Liver (tissue), 8 donors: ENCODE measurements at regions not wholly inside any gene's neighbourhood (a gene's known extent, or its start where the extent isn't known, plus 50 kb on each side); places are given as distances from the start of the nearest gene placed in this dataset.

ENCODE experiments used
- DNase-seq: peaks from one replicate; pipeline ENCODE4 v3.0.0-alpha.2; 2017; ENCODE audit warnings: low spot score
- H3K27ac ChIP-seq, 2 donors: one replicate each; pipeline ENCODE4 v1.7.0; 2013; ENCODE audit warnings: inconsistent platforms in 2 of 2, low read length in 2 of 2, control low read depth in 1 of 2, low read depth in 1 of 2, mild to moderate bottlenecking in 1 of 2
- H3K27me3 ChIP-seq, 4 donors: one replicate each; pipeline versions ENCODE4 v1.6.1 to v1.7.0; 2013; ENCODE audit warnings: low read length in 3 of 4, inconsistent platforms in 1 of 4, mild to moderate bottlenecking in 1 of 4, moderate library complexity in 1 of 4; ENCODE audit not compliant: control insufficient read depth in 4 of 4, insufficient read depth in 4 of 4
- H3K36me3 ChIP-seq, 4 donors: one replicate each; pipeline versions ENCODE4 v1.6.1 to v1.7.0; 2013; ENCODE audit warnings: low read length in 3 of 4, mild to moderate bottlenecking in 3 of 4, low read depth in 1 of 4, moderate library complexity in 1 of 4; ENCODE audit not compliant: control insufficient read depth in 4 of 4, insufficient read depth in 3 of 4
- H3K4me1 ChIP-seq, 4 donors: one replicate each; pipeline versions ENCODE4 v1.6.1 to v1.7.0; 2013; ENCODE audit warnings: low read length in 3 of 4, mild to moderate bottlenecking in 3 of 4, moderate library complexity in 1 of 4; ENCODE audit not compliant: control insufficient read depth in 4 of 4, insufficient read depth in 4 of 4
- H3K4me3 ChIP-seq, 3 donors: one replicate each; pipeline versions ENCODE4 v1.6.1 to v1.7.0; 2013; ENCODE audit warnings: low read length in 3 of 3, control low read depth in 1 of 3, low read depth in 1 of 3, mild to moderate bottlenecking in 1 of 3
- H3K9ac ChIP-seq, 2 donors: one replicate each; pipeline ENCODE4 v1.7.0; 2013; ENCODE audit warnings: low read length in 2 of 2, mild to moderate bottlenecking in 2 of 2, moderate library complexity in 2 of 2, control low read depth in 1 of 2, low read depth in 1 of 2
- H3K9me3 ChIP-seq, 4 donors: one replicate each; pipeline versions ENCODE4 v1.6.1 to v1.7.0; 2013; ENCODE audit warnings: low read length in 3 of 4; ENCODE audit not compliant: control insufficient read depth in 4 of 4
- EGR1 ChIP-seq, 2 donors: IDR thresholded peaks; 2 replicates each; pipeline ENCODE4 v1.6.1; 2016 to 2018; ENCODE audit warnings: antibody characterized with exemption in 2 of 2, low read depth in 2 of 2
- FOXA1 ChIP-seq: IDR thresholded peaks from 2 replicates; pipeline ENCODE4 v1.6.1; 2016; ENCODE audit warnings: antibody characterized with exemption
- FOXA2 ChIP-seq: IDR thresholded peaks from 2 replicates; pipeline ENCODE4 v1.6.1; 2016; ENCODE audit warnings: antibody characterized with exemption
- HNF4A ChIP-seq, 2 donors: conservative IDR thresholded peaks; 2 replicates each; pipeline ENCODE4 v1.6.1; 2016; ENCODE audit warnings: antibody characterized with exemption in 2 of 2, mild to moderate bottlenecking in 2 of 2
- HNF4G ChIP-seq: IDR thresholded peaks from 2 replicates; pipeline ENCODE4 v1.6.1; 2016; ENCODE audit warnings: antibody characterized with exemption
- JUND ChIP-seq, 2 donors: IDR thresholded peaks; 2 replicates each; pipeline ENCODE4 v1.6.1; 2016; ENCODE audit warnings: antibody characterized with exemption in 2 of 2
- NR2F2 ChIP-seq: IDR thresholded peaks from 2 replicates; pipeline ENCODE4 v1.6.1; 2016; ENCODE audit warnings: antibody characterized with exemption
- RAD21 ChIP-seq, 2 donors: IDR thresholded peaks; 2 replicates each; pipeline ENCODE4 v1.6.1; 2016; ENCODE audit warnings: antibody characterized with exemption in 2 of 2, mild to moderate bottlenecking in 2 of 2
- RXRA ChIP-seq, 2 donors: IDR thresholded peaks; 2 replicates each; pipeline ENCODE4 v1.6.1; 2017 to 2018; ENCODE audit warnings: antibody characterized with exemption in 2 of 2, mild to moderate bottlenecking in 1 of 2
- SP1 ChIP-seq: IDR thresholded peaks from 2 replicates; pipeline ENCODE4 v1.6.1; 2018; ENCODE audit warnings: antibody characterized with exemption, mild to moderate bottlenecking
- TAF1 ChIP-seq: conservative IDR thresholded peaks from 2 replicates; pipeline ENCODE4 v1.6.1; 2016; ENCODE audit warnings: antibody characterized with exemption, mild to moderate bottlenecking
- ZBTB33 ChIP-seq: IDR thresholded peaks from 2 replicates; pipeline ENCODE4 v1.6.1; 2016; ENCODE audit warnings: antibody characterized with exemption
- WGBS: extraction: QIAGEN DNeasy Blood & Tissue Kit; methylation state at CpG from one replicate; pipeline ENCODE4 v1.1.7; 2013; 5-methylcytosine and 5-hydroxymethylcytosine counted together
- TF ChIP-seq, protein P1 (sequence below): fragments of 150-350 bp; IDR thresholded peaks from 2 replicates; pipeline ENCODE4 v1.5.1; 2017; ENCODE audit warnings: improper control_type of control experiment, low read depth, low read length; ENCODE audit not compliant: missing input control
- TF ChIP-seq, protein P2 (sequence below): IDR thresholded peaks from 2 replicates; pipeline ENCODE4 v1.6.1; 2016; ENCODE audit warnings: antibody characterized with exemption
- TF ChIP-seq, protein P3 (sequence below): IDR thresholded peaks from 2 replicates; pipeline ENCODE4 v1.6.1; 2016; ENCODE audit warnings: antibody characterized with exemption
- donor health status: healthy.
- donor health status: healthy.
- donor health status: healthy.
- donor health status: healthy.
- donor health status: healthy.

- no peak for DNase-seq
- no peaks in the 10 kb centered on the region for H3K27me3 ChIP-seq
- no peak overlapping the region for H3K9ac ChIP-seq
- H3K36me3 ChIP-seq, result no peaks in the 10 kb centered on the region
- WGBS, result 85% methylated on average over 2 of the region's 2 CpGs
- H3K9me3 ChIP-seq, result no peaks in the 10 kb centered on the region
- H3K4me1 ChIP-seq, result no peaks in the 10 kb centered on the region
- TF ChIP-seq TAF1 (no peak), FOXA1 (no peak), HNF4A (conservative IDR thresholded peaks at IDR 0.05) (no peak), RXRA (IDR thresholded peaks at IDR 0.05) (no peak), JUND (IDR thresholded peaks at IDR 0.05) (no peak), EGR1 (IDR thresholded peaks at IDR 0.05; ENCODE audit: low read depth in 2 of 2) (no peak), NR2F2 (no peak), SP1 (no peak), FOXA2 (no peak), ZBTB33 (no peak), RAD21 (IDR thresholded peaks at IDR 0.05) (no peak), HNF4G (no peak)
- TF ChIP-seq, protein P1, sequence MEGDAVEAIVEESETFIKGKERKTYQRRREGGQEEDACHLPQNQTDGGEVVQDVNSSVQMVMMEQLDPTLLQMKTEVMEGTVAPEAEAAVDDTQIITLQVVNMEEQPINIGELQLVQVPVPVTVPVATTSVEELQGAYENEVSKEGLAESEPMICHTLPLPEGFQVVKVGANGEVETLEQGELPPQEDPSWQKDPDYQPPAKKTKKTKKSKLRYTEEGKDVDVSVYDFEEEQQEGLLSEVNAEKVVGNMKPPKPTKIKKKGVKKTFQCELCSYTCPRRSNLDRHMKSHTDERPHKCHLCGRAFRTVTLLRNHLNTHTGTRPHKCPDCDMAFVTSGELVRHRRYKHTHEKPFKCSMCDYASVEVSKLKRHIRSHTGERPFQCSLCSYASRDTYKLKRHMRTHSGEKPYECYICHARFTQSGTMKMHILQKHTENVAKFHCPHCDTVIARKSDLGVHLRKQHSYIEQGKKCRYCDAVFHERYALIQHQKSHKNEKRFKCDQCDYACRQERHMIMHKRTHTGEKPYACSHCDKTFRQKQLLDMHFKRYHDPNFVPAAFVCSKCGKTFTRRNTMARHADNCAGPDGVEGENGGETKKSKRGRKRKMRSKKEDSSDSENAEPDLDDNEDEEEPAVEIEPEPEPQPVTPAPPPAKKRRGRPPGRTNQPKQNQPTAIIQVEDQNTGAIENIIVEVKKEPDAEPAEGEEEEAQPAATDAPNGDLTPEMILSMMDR, result no peak
- TF ChIP-seq, protein P2, sequence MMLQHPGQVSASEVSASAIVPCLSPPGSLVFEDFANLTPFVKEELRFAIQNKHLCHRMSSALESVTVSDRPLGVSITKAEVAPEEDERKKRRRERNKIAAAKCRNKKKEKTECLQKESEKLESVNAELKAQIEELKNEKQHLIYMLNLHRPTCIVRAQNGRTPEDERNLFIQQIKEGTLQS, result no peak
- TF ChIP-seq, protein P3, sequence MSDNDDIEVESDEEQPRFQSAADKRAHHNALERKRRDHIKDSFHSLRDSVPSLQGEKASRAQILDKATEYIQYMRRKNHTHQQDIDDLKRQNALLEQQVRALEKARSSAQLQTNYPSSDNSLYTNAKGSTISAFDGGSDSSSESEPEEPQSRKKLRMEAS, result no peak
- no peak overlapping the region for H3K4me3 ChIP-seq
- no peak overlapping the region for H3K27ac ChIP-seq
Observed at GRCh38 chr6:142631517-142632385, 313.2 kb downstream of the HIVEP2 start.

- H3K9ac ChIP-seq, result no peak overlapping the region
- no peak for DNase-seq
Observed at GRCh38 chr6:142633317-142633716, 311.7 kb downstream of the HIVEP2 start.

More at GRCh38 chr6:142633317-142633716, 311.7 kb downstream of the HIVEP2 start:
- H3K36me3 ChIP-seq, result no peaks in the 10 kb centered on the region
- H3K9me3 ChIP-seq, result no peaks in the 10 kb centered on the region
- H3K27ac ChIP-seq, result no peak overlapping the region
- TF ChIP-seq TAF1, result no peak
- no peak for TF ChIP-seq RAD21 (IDR thresholded peaks at IDR 0.05)
- TF ChIP-seq HNF4G, result no peak
- H3K4me3 ChIP-seq, result no peak overlapping the region
- no peaks in the 10 kb centered on the region for H3K27me3 ChIP-seq
- H3K4me1 ChIP-seq, result no peaks in the 10 kb centered on the region
